Glutamatergic neuron (in vitro differentiated cells): ENCODE measurements at regions not wholly inside any gene's neighbourhood (a gene's known extent, or its start where the extent isn't known, plus 50 kb on each side); places are given as distances from the start of the nearest gene placed in this dataset.
"Not testable (repeated sequence)": the region's sequence is repeated elsewhere in the genome, so short reads cannot be mapped to it uniquely, and the experiment has no call there.

ENCODE experiments used
- DNase-seq: peaks from one replicate; pipeline ENCODE4 v3.0.0; 2022
- H3K27ac Mint-ChIP-seq: one replicate; pipeline ENCODE4 v1.8.0; 2020; ENCODE audit warnings: mild to moderate bottlenecking, mixed read lengths, inconsistent platforms; ENCODE audit not compliant: unreplicated experiment
- H3K27me3 Mint-ChIP-seq: one replicate; pipeline ENCODE4 v1.8.0; 2020; ENCODE audit warnings: mild to moderate bottlenecking, moderate library complexity, mixed read lengths, inconsistent platforms; ENCODE audit not compliant: unreplicated experiment
- H3K36me3 Mint-ChIP-seq: one replicate; pipeline ENCODE4 v1.8.0; 2020; ENCODE audit warnings: mild to moderate bottlenecking, mixed read lengths, inconsistent platforms; ENCODE audit not compliant: unreplicated experiment
- H3K4me1 Mint-ChIP-seq: one replicate; pipeline ENCODE4 v1.8.0; 2020; ENCODE audit warnings: mild to moderate bottlenecking, low read depth, mixed read lengths, inconsistent platforms; ENCODE audit not compliant: unreplicated experiment
- H3K4me3 Mint-ChIP-seq: one replicate; pipeline ENCODE4 v1.8.0; 2020; ENCODE audit warnings: mild to moderate bottlenecking, mixed read lengths, inconsistent platforms; ENCODE audit not compliant: unreplicated experiment
- H3K9me3 Mint-ChIP-seq: one replicate; pipeline ENCODE4 v1.8.0; 2020; ENCODE audit warnings: mild to moderate bottlenecking, moderate library complexity, mixed read lengths, inconsistent platforms; ENCODE audit not compliant: unreplicated experiment
- TF ChIP-seq, protein P1 (sequence below): fragments of 200-600 bp; sonication (generic); IDR thresholded peaks from one replicate; pipeline ENCODE4 v1.5.0; 2021; ENCODE audit not compliant: partially characterized antibody, unreplicated experiment

GRCh38 chr12:105522166-105522825 is 191.8 kb downstream of the C12orf75 start:
- H3K4me3 Mint-ChIP-seq = no peak overlapping the region
- peaks cover 4% of the 10 kb centered on the region for H3K9me3 Mint-ChIP-seq
- peaks cover 4% of the 10 kb centered on the region for H3K27me3 Mint-ChIP-seq
- H3K27ac Mint-ChIP-seq = no peak overlapping the region
- H3K36me3 Mint-ChIP-seq = peaks cover 5% of the 10 kb centered on the region
- DNase-seq = no peak
- H3K4me1 Mint-ChIP-seq = peaks cover 8% of the 10 kb centered on the region
- TF ChIP-seq, protein P1, sequence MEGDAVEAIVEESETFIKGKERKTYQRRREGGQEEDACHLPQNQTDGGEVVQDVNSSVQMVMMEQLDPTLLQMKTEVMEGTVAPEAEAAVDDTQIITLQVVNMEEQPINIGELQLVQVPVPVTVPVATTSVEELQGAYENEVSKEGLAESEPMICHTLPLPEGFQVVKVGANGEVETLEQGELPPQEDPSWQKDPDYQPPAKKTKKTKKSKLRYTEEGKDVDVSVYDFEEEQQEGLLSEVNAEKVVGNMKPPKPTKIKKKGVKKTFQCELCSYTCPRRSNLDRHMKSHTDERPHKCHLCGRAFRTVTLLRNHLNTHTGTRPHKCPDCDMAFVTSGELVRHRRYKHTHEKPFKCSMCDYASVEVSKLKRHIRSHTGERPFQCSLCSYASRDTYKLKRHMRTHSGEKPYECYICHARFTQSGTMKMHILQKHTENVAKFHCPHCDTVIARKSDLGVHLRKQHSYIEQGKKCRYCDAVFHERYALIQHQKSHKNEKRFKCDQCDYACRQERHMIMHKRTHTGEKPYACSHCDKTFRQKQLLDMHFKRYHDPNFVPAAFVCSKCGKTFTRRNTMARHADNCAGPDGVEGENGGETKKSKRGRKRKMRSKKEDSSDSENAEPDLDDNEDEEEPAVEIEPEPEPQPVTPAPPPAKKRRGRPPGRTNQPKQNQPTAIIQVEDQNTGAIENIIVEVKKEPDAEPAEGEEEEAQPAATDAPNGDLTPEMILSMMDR = no peak

DNA sequence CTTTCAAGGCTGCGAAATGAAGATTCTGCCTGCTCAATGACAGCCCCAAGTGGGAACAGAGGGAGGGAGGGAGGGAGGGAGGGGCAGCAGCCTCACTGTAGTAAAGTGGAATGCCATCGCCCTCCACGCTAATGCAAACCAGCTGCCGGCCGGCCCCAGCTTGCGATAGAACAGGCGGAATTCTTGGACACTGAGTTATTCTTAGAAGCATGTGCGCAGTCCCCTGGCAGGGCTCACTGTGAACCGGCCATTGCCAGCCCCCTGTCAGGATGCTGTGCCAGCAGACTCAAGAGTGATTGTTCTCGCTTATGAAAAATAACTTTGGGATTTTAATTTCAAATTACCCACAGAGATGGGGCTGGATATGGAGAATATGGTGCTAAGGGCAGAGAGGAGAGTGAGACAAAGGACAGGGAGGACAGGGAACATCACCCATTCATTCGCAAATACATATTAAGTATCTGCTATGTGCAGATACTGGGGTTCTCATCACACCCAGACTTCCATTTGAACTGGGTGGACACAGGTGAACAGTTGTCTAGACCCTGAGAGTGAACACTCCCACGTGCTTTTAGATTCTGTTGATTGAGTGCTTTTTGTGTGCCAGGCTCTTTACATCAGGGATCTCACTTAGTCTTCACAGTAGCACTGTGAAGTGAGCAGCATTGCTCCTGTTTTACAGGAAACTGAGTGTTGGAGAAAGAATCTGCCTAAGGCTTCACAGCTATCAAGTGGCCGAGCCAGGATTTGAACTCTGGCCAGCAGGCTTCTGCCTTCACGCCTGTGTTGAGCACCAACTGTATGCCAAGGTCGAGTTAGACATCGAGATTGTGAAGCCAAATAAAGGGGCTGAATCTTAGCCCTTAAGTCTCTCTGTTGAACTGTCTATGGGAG is 192.9 kb downstream of the C12orf75 start:
- peak; percentile 52 for DNase-seq
- Mint-ChIP-seq H3K36me3 (peaks cover 3% of the 10 kb centered on the region), H3K4me3 (no peak overlapping the region), H3K27me3 (peaks cover 5% of the 10 kb centered on the region), H3K9me3 (peaks cover 4% of the 10 kb centered on the region), H3K4me1 (peaks cover 8% of the 10 kb centered on the region), H3K27ac (peak overlapping the region; percentile 57)
- TF ChIP-seq, protein P1 = no peak

DNA sequence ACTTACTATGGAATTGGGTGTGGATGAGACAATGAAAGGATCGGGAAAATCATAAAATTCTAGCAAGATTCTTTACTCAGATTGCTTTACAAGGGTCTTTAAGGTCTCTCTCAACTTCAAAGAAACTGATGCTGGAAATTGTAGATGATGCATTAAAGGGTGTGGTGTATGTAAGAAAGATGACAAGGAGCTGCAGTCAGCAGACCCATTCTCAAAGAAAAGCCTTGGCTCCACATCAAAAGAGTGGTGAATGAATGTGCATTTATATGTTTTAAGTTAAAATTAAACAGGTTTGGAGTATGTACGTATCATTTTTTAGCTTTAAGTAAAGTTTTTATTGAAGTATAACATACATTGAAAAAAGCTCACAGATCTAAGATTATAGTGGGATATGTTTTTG is 194.5 kb downstream of the C12orf75 start:
- peaks cover 8% of the 10 kb centered on the region for H3K4me1 Mint-ChIP-seq
- no peak overlapping the region for H3K27ac Mint-ChIP-seq
- peaks cover 4% of the 10 kb centered on the region for H3K9me3 Mint-ChIP-seq
- TF ChIP-seq, protein P1 = no peak
- no peaks in the 10 kb centered on the region for H3K36me3 Mint-ChIP-seq
- no peak for DNase-seq
- H3K27me3 Mint-ChIP-seq = peaks cover 6% of the 10 kb centered on the region
- no peak overlapping the region for H3K4me3 Mint-ChIP-seq

GRCh38 chr12:105534068-105534467 is 203.6 kb downstream of the C12orf75 start:
- peaks cover 31% of the 10 kb centered on the region for H3K36me3 Mint-ChIP-seq
- H3K27me3 Mint-ChIP-seq = peaks cover 3% of the 10 kb centered on the region
- TF ChIP-seq, protein P1 = no peak
- no peak overlapping the region for H3K27ac Mint-ChIP-seq
- H3K4me3 Mint-ChIP-seq = no peak overlapping the region
- H3K9me3 Mint-ChIP-seq = peaks cover 3% of the 10 kb centered on the region
- H3K4me1 Mint-ChIP-seq = no peaks in the 10 kb centered on the region
- DNase-seq = no peak

GRCh38 chr12:105535033-105535432 is 204.5 kb downstream of the C12orf75 start:
- H3K36me3 Mint-ChIP-seq = peaks cover 31% of the 10 kb centered on the region
- H3K27ac Mint-ChIP-seq, H3K27me3 Mint-ChIP-seq, DNase-seq, H3K9me3 Mint-ChIP-seq, H3K4me3 Mint-ChIP-seq, H3K4me1 Mint-ChIP-seq: not testable (repeated sequence)
